ENCODE measurements at regions not wholly inside any gene's neighbourhood (a gene's known extent, or its start where the extent isn't known, plus 50 kb on each side); places are given as distances from the start of the nearest gene placed in this dataset.

- H4K20me1 ChIP-seq (ENCODE audit: control insufficient read depth, insufficient read depth, low read length, poor library complexity, severe bottlenecking): no peaks in the 10 kb centered on the region
- H3K27me3 ChIP-seq (replicated peaks in 1 of 4; ENCODE audit: control extremely low read depth in 1 of 4, control insufficient read depth in 3 of 4, insufficient read depth in 4 of 4, low read length in 3 of 4): no peaks in the 10 kb centered on the region
- no peak overlapping the region for H3K9ac ChIP-seq (ENCODE audit: low read length)
- Mint-ChIP-seq H3K4me3 (no peak overlapping the region), H3K4me1 (peaks cover 2% of the 10 kb centered on the region), H3K27me3 (no peaks in the 10 kb centered on the region), H3K9me3 (ENCODE audit: insufficient read depth) (no peaks in the 10 kb centered on the region), H3K27ac (no peak overlapping the region)
- ATAC-seq (ENCODE audit: low read depth): no peak
- H3K4me3 ChIP-seq (ENCODE audit: control extremely low read depth in 1 of 5, extremely low read depth in 1 of 5, insufficient read depth in 1 of 5, low read depth in 2 of 5, low read length in 4 of 5): no peak overlapping the region
- TF ChIP-seq EZH2 (IDR thresholded peaks at IDR 0.05; ENCODE audit: borderline replicate concordance, insufficient read depth, low read depth, low read length, poor library complexity, severe bottlenecking) (no peak), CTCF (IDR thresholded peaks at IDR 0.05) (no peak)
- POLR2A ChIA-PET: no interaction called here
- H3K79me2 ChIP-seq (ENCODE audit: control insufficient read depth, insufficient read depth, low read length): no peaks in the 10 kb centered on the region
- no peak overlapping the region for H2AFZ ChIP-seq (ENCODE audit: insufficient read depth, low read depth, low read length, poor library complexity, severe bottlenecking)
- H3K4me1 ChIP-seq (ENCODE audit: control insufficient read depth in 2 of 2, insufficient read depth in 2 of 2, low read length in 2 of 2): no peaks in the 10 kb centered on the region
- H3K9me3 ChIP-seq (ENCODE audit: control extremely low read depth in 1 of 3, control insufficient read depth in 2 of 3, insufficient read depth in 1 of 3, low read length in 2 of 3): no peaks in the 10 kb centered on the region
- 97% methylated on average over 2 of the region's 2 CpGs for WGBS (ENCODE audit: insufficient coverage)
- CTCF ChIA-PET: no interaction called here
- intact Hi-C loops (cut with micrococcal nuclease): no loop called here
- H3K36me3 ChIP-seq (replicated peaks in 1 of 2; ENCODE audit: control extremely low read depth in 1 of 2, control insufficient read depth in 1 of 2, extremely low read depth in 1 of 2, insufficient read depth in 2 of 2, low read length in 1 of 2): no peaks in the 10 kb centered on the region
- DNase-seq: no peak
- no peak overlapping the region for H3K4me2 ChIP-seq (replicated peaks; ENCODE audit: low read depth, low read length, poor library complexity, severe bottlenecking)
- H3K27ac ChIP-seq (ENCODE audit: low read length in 2 of 2): no peak overlapping the region
Observed at GRCh38 chr13:34166406-34166805, 348.5 kb downstream of the RFC3 start.

GRCh38 chr13:34167347-34167746, 349.4 kb downstream of the RFC3 start:
- ATAC-seq (ENCODE audit: low read depth) (no peak), DNase-seq (no peak)
- Histone ChIP-seq H3K36me3 (replicated peaks in 1 of 2; ENCODE audit: control extremely low read depth in 1 of 2, control insufficient read depth in 1 of 2, extremely low read depth in 1 of 2, insufficient read depth in 2 of 2, low read length in 1 of 2) (no peaks in the 10 kb centered on the region), H3K9me3 (ENCODE audit: control extremely low read depth in 1 of 3, control insufficient read depth in 2 of 3, insufficient read depth in 1 of 3, low read length in 2 of 3) (no peaks in the 10 kb centered on the region), H2AFZ (ENCODE audit: insufficient read depth, low read depth, low read length, poor library complexity, severe bottlenecking) (no peak overlapping the region), H4K20me1 (ENCODE audit: control insufficient read depth, insufficient read depth, low read length, poor library complexity, severe bottlenecking) (no peaks in the 10 kb centered on the region), H3K4me2 (replicated peaks; ENCODE audit: low read depth, low read length, poor library complexity, severe bottlenecking) (no peak overlapping the region), H3K9ac (ENCODE audit: low read length) (no peak overlapping the region), H3K4me3 (ENCODE audit: control extremely low read depth in 1 of 5, extremely low read depth in 1 of 5, insufficient read depth in 1 of 5, low read depth in 2 of 5, low read length in 4 of 5) (no peak overlapping the region), H3K27ac (ENCODE audit: low read length in 2 of 2) (no peak overlapping the region), H3K4me1 (ENCODE audit: control insufficient read depth in 2 of 2, insufficient read depth in 2 of 2, low read length in 2 of 2) (no peaks in the 10 kb centered on the region), H3K79me2 (ENCODE audit: control insufficient read depth, insufficient read depth, low read length) (no peaks in the 10 kb centered on the region), H3K27me3 (replicated peaks in 1 of 4; ENCODE audit: control extremely low read depth in 1 of 4, control insufficient read depth in 3 of 4, insufficient read depth in 4 of 4, low read length in 3 of 4) (no peaks in the 10 kb centered on the region)
- Mint-ChIP-seq H3K27me3 (no peaks in the 10 kb centered on the region), H3K4me1 (peaks cover 2% of the 10 kb centered on the region), H3K9me3 (ENCODE audit: insufficient read depth) (no peaks in the 10 kb centered on the region), H3K4me3 (no peak overlapping the region), H3K27ac (no peak overlapping the region)
- WGBS (ENCODE audit: insufficient coverage): no CpG with 5 or more reads among the region's 2 CpGs
- POLR2A ChIA-PET: no interaction called here
- CTCF ChIA-PET: no interaction called here
- TF ChIP-seq EZH2 (IDR thresholded peaks at IDR 0.05; ENCODE audit: borderline replicate concordance, insufficient read depth, low read depth, low read length, poor library complexity, severe bottlenecking): no peak
- no peak for TF ChIP-seq CTCF (IDR thresholded peaks at IDR 0.05)
- intact Hi-C loops (cut with micrococcal nuclease): no loop called here
